ENCODE measurements at regions not wholly inside any gene's neighbourhood (a gene's known extent, or its start where the extent isn't known, plus 50 kb on each side); places are given as distances from the start of the nearest gene placed in this dataset.

- no peak overlapping the region for H3K27ac ChIP-seq (ENCODE audit: low read length)
- no peak for DNase-seq
- H3K27ac Mint-ChIP-seq = no peak overlapping the region
- no peak for TF ChIP-seq CTCF (IDR thresholded peaks at IDR 0.05)
- no peaks in the 10 kb centered on the region for H3K36me3 ChIP-seq (ENCODE audit: control insufficient read depth, insufficient read depth, low read length)
- no peaks in the 10 kb centered on the region for H3K36me3 Mint-ChIP-seq
- no peaks in the 10 kb centered on the region for H3K9me3 ChIP-seq (ENCODE audit: control insufficient read depth, insufficient read depth, low read length)
- intact Hi-C loops (cut with micrococcal nuclease) = no loop called here
- H3K4me1 Mint-ChIP-seq = no peaks in the 10 kb centered on the region
- H3K4me3 ChIP-seq (ENCODE audit: low read length) = no peak overlapping the region
- no peak for ATAC-seq
- H3K9me3 Mint-ChIP-seq = peaks cover 3 to 8% of the 10 kb centered on the region in 2 donors
- no peak overlapping the region for H3K4me3 Mint-ChIP-seq
- H3K27me3 Mint-ChIP-seq (ENCODE audit: low read depth in 2 of 2) = no peaks in the 10 kb centered on the region
- 86% methylated on average over 4 of the region's 4 CpGs for WGBS (ENCODE audit: insufficient coverage)
- no peaks in the 10 kb centered on the region for H3K4me1 ChIP-seq (ENCODE audit: control insufficient read depth, insufficient read depth, low read length)
- no peaks in the 10 kb centered on the region for H3K27me3 ChIP-seq (ENCODE audit: control insufficient read depth, insufficient read depth, low read length)
Measured at GRCh38 chr15:87793725-87794124, 462.8 kb downstream of the NTRK3 start.

GRCh38 chr15:87792250-87793040 lies 464.1 kb downstream of the NTRK3 start:
- no peaks in the 10 kb centered on the region for H3K4me1 Mint-ChIP-seq
- no peaks in the 10 kb centered on the region for H3K4me1 ChIP-seq (ENCODE audit: control insufficient read depth, insufficient read depth, low read length)
- H3K9me3 Mint-ChIP-seq = peaks cover 3 to 8% of the 10 kb centered on the region in 2 donors
- H3K4me3 ChIP-seq (ENCODE audit: low read length) = no peak overlapping the region
- H3K36me3 Mint-ChIP-seq = no peaks in the 10 kb centered on the region
- DNase-seq = no peak
- no peaks in the 10 kb centered on the region for H3K27me3 Mint-ChIP-seq (ENCODE audit: low read depth in 2 of 2)
- no peaks in the 10 kb centered on the region for H3K36me3 ChIP-seq (ENCODE audit: control insufficient read depth, insufficient read depth, low read length)
- no peaks in the 10 kb centered on the region for H3K9me3 ChIP-seq (ENCODE audit: control insufficient read depth, insufficient read depth, low read length)
- H3K27ac ChIP-seq (ENCODE audit: low read length) = no peak overlapping the region
- no peak overlapping the region for H3K27ac Mint-ChIP-seq
- ATAC-seq = no peak
- intact Hi-C loops (cut with micrococcal nuclease) = no loop called here
- H3K4me3 Mint-ChIP-seq = no peak overlapping the region
- no peak for TF ChIP-seq CTCF (IDR thresholded peaks at IDR 0.05)
- H3K27me3 ChIP-seq (ENCODE audit: control insufficient read depth, insufficient read depth, low read length) = no peaks in the 10 kb centered on the region
- WGBS (ENCODE audit: insufficient coverage) = 85% methylated on average over 4 of the region's 6 CpGs

GRCh38 chr15:87781959-87782625 lies 474.4 kb downstream of the NTRK3 start:
- H3K27ac ChIP-seq (ENCODE audit: low read length) = no peak overlapping the region
- Mint-ChIP-seq H3K27ac (no peak overlapping the region), H3K27me3 (ENCODE audit: low read depth in 2 of 2) (no peaks in the 10 kb centered on the region), H3K4me3 (no peak overlapping the region), H3K9me3 (peaks cover 6 to 7% of the 10 kb centered on the region in 2 donors), H3K36me3 (no peaks in the 10 kb centered on the region), H3K4me1 (no peaks in the 10 kb centered on the region)
- ATAC-seq = no peak
- H3K9me3 ChIP-seq (ENCODE audit: control insufficient read depth, insufficient read depth, low read length) = peaks cover 4% of the 10 kb centered on the region
- DNase-seq = no peak
- WGBS (ENCODE audit: insufficient coverage) = 70% methylated on average over 4 of the region's 5 CpGs
- H3K27me3 ChIP-seq (ENCODE audit: control insufficient read depth, insufficient read depth, low read length) = no peaks in the 10 kb centered on the region
- H3K4me1 ChIP-seq (ENCODE audit: control insufficient read depth, insufficient read depth, low read length) = no peaks in the 10 kb centered on the region
- intact Hi-C loops (cut with micrococcal nuclease) = no loop called here
- no peaks in the 10 kb centered on the region for H3K36me3 ChIP-seq (ENCODE audit: control insufficient read depth, insufficient read depth, low read length)
- no peak overlapping the region for H3K4me3 ChIP-seq (ENCODE audit: low read length)
- no peak for TF ChIP-seq CTCF (IDR thresholded peaks at IDR 0.05)

Data from natural killer cell (primary cell).